HG03095 (cell line): ENCODE measurements at regions not wholly inside any gene's neighbourhood (a gene's known extent, or its start where the extent isn't known, plus 50 kb on each side); places are given as distances from the start of the nearest gene placed in this dataset.
A peak's percentile ranks its signal among the peaks of the same experiment; 100 is the strongest.

Source experiments
- ATAC-seq: cut with Tn5 transposase; IDR thresholded peaks from one replicate; pipeline ENCODE4 v1.9.1; 2021; ENCODE audit warnings: moderate library complexity; ENCODE audit not compliant: unreplicated experiment

DNA sequence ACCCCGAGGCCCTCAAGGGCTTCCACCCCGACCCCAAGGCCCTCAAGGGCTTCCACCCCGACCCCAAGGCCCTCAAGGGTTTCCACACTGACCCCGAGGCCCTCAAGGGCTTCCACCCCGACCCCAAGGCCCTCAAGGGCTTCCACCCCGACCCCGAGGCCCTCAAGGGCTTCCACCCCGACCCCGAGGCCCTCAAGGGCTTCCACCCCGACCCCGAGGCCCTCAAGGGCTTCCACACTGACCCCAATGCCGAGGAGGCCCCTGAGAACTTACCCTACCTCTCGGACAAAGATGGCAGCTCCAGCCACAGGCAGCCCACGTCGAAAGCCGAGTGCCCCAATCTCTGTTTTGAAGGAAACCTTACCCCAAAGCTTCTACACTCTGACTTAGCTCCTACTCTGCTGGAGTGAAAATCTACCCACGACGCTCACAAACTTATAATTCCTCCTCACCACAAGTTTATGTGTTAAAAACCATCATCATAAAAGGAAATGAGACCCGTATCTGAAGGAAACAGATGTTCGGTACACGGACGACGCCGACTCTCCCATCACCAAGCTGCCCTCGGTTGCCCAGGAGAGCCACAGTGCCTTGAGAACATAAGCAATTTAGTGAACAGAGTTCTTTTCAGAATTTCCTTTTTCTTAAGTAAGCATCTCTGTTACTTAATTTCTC, 61.2 kb upstream of the RPH3AL start:
- ATAC-seq = no peak

DNA sequence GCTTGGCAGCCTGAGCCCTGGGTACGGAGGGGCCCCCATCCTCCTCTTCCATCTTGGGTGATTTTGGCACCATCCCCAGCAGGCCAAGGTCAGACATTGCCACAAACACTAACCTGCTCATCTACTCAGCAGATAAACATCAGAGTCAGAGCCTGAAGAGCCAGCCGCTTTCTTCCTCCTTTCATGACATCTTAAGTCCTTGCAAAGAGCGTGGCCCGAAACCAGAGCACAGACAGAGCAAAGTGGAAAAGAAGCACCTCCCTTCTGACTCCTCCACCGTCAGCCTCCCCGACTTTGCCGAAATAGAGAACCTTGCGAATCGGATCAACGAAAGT, 60.4 kb upstream of the RPH3AL start:
- no peak for ATAC-seq

DNA sequence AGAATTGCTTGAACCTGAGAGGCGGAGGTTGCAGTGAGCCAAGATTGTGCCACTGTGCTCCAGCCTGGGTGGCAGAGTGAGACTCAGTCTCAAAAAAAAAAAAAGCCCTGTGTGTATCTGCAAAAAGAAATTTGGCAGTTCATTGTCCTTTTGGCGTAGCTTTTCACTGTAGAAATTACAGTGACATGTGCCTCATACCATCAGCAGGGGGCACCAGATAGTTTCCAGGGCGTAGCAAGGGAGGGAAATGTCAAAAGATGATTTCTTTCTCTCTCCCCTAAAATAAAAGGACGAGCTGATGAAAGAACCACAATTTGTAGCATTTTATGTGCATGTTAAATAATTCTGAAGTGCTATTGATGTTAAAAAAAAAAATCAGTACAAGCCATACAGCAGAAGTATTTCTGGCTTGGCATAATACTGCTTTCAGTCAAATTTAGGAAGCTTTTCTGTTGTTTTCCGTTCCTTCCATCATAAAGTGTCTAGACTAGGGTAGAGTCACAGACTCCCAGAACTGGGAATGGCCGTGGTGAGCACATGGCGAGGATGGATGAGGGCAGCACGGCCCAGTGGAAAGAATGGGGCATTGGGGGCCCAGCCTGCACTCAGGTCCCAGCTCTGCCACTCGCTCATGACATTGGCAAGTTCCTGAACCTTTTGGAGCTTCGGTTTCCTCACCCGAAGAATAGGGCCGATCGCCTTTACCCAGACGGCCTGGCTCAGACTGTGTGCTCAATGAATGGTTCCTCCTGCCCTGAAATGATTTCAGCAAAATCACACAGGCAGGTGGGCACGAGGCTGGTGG, 59.8 kb upstream of the RPH3AL start:
- no peak for ATAC-seq

DNA sequence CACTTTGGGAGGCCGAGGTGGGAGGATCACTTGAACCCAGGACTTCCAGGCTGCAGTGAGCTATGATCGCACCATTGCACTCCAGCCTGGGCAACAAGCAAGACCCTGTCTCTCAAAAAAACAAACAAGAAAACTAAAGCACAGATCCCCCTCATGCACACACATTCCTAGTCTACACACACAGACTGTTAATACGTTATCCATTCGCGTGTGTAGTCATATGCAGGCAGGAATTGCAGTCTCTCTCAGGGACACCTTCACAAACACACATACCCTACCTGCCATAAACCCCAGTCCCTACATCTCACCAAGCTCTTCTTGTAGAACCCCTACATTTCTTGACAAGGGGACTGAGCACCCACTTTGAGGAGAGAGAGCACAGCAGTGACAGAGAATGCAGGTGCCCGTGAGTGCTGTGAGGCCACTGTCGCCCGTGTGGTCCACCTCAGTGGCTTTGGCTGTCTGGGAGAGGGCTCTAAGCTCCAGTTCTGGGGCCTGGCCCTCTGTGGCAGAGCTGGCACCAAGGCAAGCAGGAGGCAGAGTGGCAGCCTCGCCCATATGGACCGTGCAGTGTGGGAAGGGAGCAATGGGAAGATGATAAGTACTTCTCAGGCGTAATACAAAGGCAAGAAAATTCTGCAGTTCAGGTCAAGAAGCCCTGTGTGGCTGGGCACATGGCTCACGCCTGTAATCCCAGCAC, 59.0 kb upstream of the RPH3AL start:
- ATAC-seq = no peak

- no peak for ATAC-seq
Observed at GRCh38 chr17:410543-411401, 58.2 kb upstream of the RPH3AL start.

- peak; percentile 72 for ATAC-seq
Observed at GRCh38 chr17:409848-410542, 57.4 kb upstream of the RPH3AL start.

- no peak for ATAC-seq
Observed at GRCh38 chr17:409308-409847, 56.8 kb upstream of the RPH3AL start.

- ATAC-seq = no peak
Observed at GRCh38 chr17:404703-405102, 52.1 kb upstream of the RPH3AL start.
